ENCODE measurements at regions not wholly inside any gene's neighbourhood (a gene's known extent, or its start where the extent isn't known, plus 50 kb on each side); places are given as distances from the start of the nearest gene placed in this dataset.
"Not testable (repeated sequence)": the region's sequence is repeated elsewhere in the genome, so short reads cannot be mapped to it uniquely, and the experiment has no call there.

GRCh38 chr13:37954597-37954996, 85.0 kb upstream of the TRPC4 start:
- not testable (repeated sequence) for DNase-seq (ENCODE audit: low spot score); H3K4me3 Mint-ChIP-seq; H3K4me1 Mint-ChIP-seq (ENCODE audit: low read depth in 2 of 2); H3K27ac Mint-ChIP-seq; ATAC-seq; H3K36me3 Mint-ChIP-seq; H3K9me3 Mint-ChIP-seq; H3K27me3 Mint-ChIP-seq

DNA sequence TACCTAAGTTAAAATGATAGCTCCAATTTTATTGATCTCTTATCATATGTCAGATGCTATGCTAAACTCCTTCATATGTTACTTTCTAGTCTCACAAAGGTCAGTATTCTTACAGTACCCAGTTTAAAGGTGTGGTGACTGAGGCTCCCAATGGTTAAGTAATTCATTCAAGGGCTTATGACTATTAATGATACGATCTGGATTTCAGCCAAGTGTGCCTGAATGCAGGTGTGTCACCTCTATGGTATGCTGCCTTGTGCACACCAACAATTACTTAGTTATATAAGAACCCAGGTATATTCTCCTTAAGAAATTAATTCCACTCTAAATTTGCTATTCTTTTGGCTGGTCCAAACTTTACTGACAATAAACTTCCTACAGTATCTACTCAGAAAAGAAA, 84.6 kb upstream of the TRPC4 start:
- H3K4me3 Mint-ChIP-seq: no peak overlapping the region
- no peaks in the 10 kb centered on the region for H3K36me3 Mint-ChIP-seq
- no peaks in the 10 kb centered on the region for H3K27me3 Mint-ChIP-seq
- H3K27ac Mint-ChIP-seq: no peak overlapping the region
- H3K4me1 Mint-ChIP-seq (ENCODE audit: low read depth in 2 of 2): no peaks in the 10 kb centered on the region
- DNase-seq (ENCODE audit: low spot score): no peak
- no peak for ATAC-seq
- peaks cover 12% of the 10 kb centered on the region for H3K9me3 Mint-ChIP-seq

- H3K27me3 Mint-ChIP-seq: no peaks in the 10 kb centered on the region
- no peak for DNase-seq (ENCODE audit: low spot score)
- H3K9me3 Mint-ChIP-seq: peaks cover 13% of the 10 kb centered on the region
- no peaks in the 10 kb centered on the region for H3K36me3 Mint-ChIP-seq
- H3K4me3 Mint-ChIP-seq: no peak overlapping the region
- H3K27ac Mint-ChIP-seq: no peak overlapping the region
- no peaks in the 10 kb centered on the region for H3K4me1 Mint-ChIP-seq (ENCODE audit: low read depth in 2 of 2)
- ATAC-seq: no peak
Measured at GRCh38 chr13:37953696-37954095, 84.1 kb upstream of the TRPC4 start.

- DNase-seq (ENCODE audit: low spot score): no peak
- ATAC-seq: no peak
- Mint-ChIP-seq H3K36me3 (no peaks in the 10 kb centered on the region), H3K27ac (no peak overlapping the region), H3K9me3 (peaks cover 11% of the 10 kb centered on the region), H3K4me1 (ENCODE audit: low read depth in 2 of 2) (no peaks in the 10 kb centered on the region), H3K27me3 (no peaks in the 10 kb centered on the region), H3K4me3 (no peak overlapping the region)
Measured at GRCh38 chr13:37950016-37950415, 80.4 kb upstream of the TRPC4 start.

- DNase-seq (ENCODE audit: low spot score) (no peak), ATAC-seq (no peak)
- Mint-ChIP-seq H3K27me3 (no peaks in the 10 kb centered on the region), H3K4me3 (no peak overlapping the region), H3K9me3 (peaks cover 14% of the 10 kb centered on the region), H3K4me1 (ENCODE audit: low read depth in 2 of 2) (no peaks in the 10 kb centered on the region), H3K36me3 (no peaks in the 10 kb centered on the region), H3K27ac (no peak overlapping the region)
Measured at GRCh38 chr13:37947419-37948140, 78.0 kb upstream of the TRPC4 start.

DNA sequence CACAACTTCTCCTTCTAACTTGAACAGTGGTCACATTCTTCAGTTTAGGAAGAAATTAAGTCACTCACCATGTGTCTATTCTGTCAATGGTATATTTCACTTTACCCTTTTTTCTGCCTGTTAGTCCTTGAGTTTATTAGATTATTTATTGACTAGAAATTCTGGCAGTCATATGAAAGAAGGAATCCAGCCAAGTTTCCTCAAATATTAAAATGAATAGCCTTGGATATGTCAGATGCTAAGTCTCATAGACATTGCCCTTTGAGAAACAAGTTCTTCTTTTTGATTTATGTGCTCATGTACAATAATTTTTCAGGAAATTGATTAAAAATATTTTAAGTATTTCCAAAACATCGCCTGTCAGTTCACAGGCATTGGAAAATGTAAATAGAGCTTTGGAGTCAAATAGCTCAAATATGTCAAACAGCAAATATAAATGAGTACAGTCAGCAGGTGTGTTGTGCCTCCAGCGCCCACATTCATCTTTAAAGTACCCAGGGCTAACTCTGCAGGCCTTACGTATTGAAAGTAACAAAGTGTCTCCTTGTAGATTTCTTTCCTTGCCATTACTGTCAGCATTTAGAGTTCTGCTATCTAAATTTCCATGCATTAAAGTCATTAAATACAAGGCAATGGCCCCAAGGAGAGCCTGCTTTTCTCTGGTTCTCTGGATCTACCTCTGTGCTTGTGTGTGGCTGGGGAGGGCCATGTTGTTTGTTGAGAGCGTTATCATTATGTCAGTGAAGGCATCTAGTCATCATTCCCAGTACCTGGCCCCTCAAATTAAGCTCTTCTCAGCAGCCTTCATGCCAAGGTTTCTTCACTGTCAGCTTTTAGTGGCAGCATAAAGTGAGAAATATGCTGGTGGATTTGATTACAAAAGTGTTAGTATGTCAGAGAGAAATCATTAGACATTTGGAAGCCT, 76.3 kb upstream of the TRPC4 start:
- no peaks in the 10 kb centered on the region for H3K27me3 Mint-ChIP-seq
- DNase-seq (ENCODE audit: low spot score): no peak
- no peak for ATAC-seq
- H3K9me3 Mint-ChIP-seq: peaks cover 13% of the 10 kb centered on the region
- H3K4me1 Mint-ChIP-seq (ENCODE audit: low read depth in 2 of 2): no peaks in the 10 kb centered on the region
- no peak overlapping the region for H3K4me3 Mint-ChIP-seq
- H3K36me3 Mint-ChIP-seq: no peaks in the 10 kb centered on the region
- no peak overlapping the region for H3K27ac Mint-ChIP-seq

- ATAC-seq (no peak), DNase-seq (ENCODE audit: low spot score) (no peak)
- no peak overlapping the region for H3K4me3 Mint-ChIP-seq
- peaks cover 15% of the 10 kb centered on the region for H3K9me3 Mint-ChIP-seq
- no peaks in the 10 kb centered on the region for H3K27me3 Mint-ChIP-seq
- H3K4me1 Mint-ChIP-seq (ENCODE audit: low read depth in 2 of 2): no peaks in the 10 kb centered on the region
- H3K36me3 Mint-ChIP-seq: no peaks in the 10 kb centered on the region
- no peak overlapping the region for H3K27ac Mint-ChIP-seq
Measured at GRCh38 chr13:37944869-37945442, 75.4 kb upstream of the TRPC4 start.

- Mint-ChIP-seq H3K4me3 (no peak overlapping the region), H3K4me1 (ENCODE audit: low read depth in 2 of 2) (no peaks in the 10 kb centered on the region), H3K27ac (no peak overlapping the region)
Measured at GRCh38 chr13:37944081-37944868, 74.7 kb upstream of the TRPC4 start.

GRCh38 chr13:37942929-37943328, 73.4 kb upstream of the TRPC4 start:
- no peak overlapping the region for H3K27ac Mint-ChIP-seq
- H3K36me3 Mint-ChIP-seq: no peaks in the 10 kb centered on the region
- H3K4me3 Mint-ChIP-seq: no peak overlapping the region
- no peak for DNase-seq (ENCODE audit: low spot score)
- H3K27me3 Mint-ChIP-seq: no peaks in the 10 kb centered on the region
- no peak for ATAC-seq
- peaks cover 12% of the 10 kb centered on the region for H3K9me3 Mint-ChIP-seq
- H3K4me1 Mint-ChIP-seq (ENCODE audit: low read depth in 2 of 2): no peaks in the 10 kb centered on the region

More at GRCh38 chr13:37944081-37944868, 74.7 kb upstream of the TRPC4 start:
- H3K9me3 Mint-ChIP-seq: peaks cover 13% of the 10 kb centered on the region
- ATAC-seq: no peak
- DNase-seq (ENCODE audit: low spot score): no peak
- no peaks in the 10 kb centered on the region for H3K36me3 Mint-ChIP-seq
- no peaks in the 10 kb centered on the region for H3K27me3 Mint-ChIP-seq

- no peak for DNase-seq (ENCODE audit: low spot score)
- Mint-ChIP-seq H3K4me1 (ENCODE audit: low read depth in 2 of 2) (no peaks in the 10 kb centered on the region), H3K4me3 (no peak overlapping the region), H3K27ac (no peak overlapping the region), H3K36me3 (no peaks in the 10 kb centered on the region), H3K9me3 (peaks cover 17% of the 10 kb centered on the region), H3K27me3 (no peaks in the 10 kb centered on the region)
- ATAC-seq: no peak
Measured at GRCh38 chr13:37934339-37935191, 65.0 kb upstream of the TRPC4 start.

- no peaks in the 10 kb centered on the region for H3K36me3 Mint-ChIP-seq
- H3K27ac Mint-ChIP-seq: no peak overlapping the region
- DNase-seq (ENCODE audit: low spot score) (no peak), ATAC-seq (no peak)
- no peaks in the 10 kb centered on the region for H3K27me3 Mint-ChIP-seq
- H3K4me1 Mint-ChIP-seq (ENCODE audit: low read depth in 2 of 2): no peaks in the 10 kb centered on the region
- peaks cover 6% of the 10 kb centered on the region for H3K9me3 Mint-ChIP-seq
- no peak overlapping the region for H3K4me3 Mint-ChIP-seq
Measured at GRCh38 chr13:37929308-37929707, 59.7 kb upstream of the TRPC4 start.

GRCh38 chr13:37927561-37927960, 58.0 kb upstream of the TRPC4 start:
- H3K4me3 Mint-ChIP-seq: no peak overlapping the region
- peaks cover 5% of the 10 kb centered on the region for H3K9me3 Mint-ChIP-seq
- H3K36me3 Mint-ChIP-seq: no peaks in the 10 kb centered on the region
- DNase-seq (ENCODE audit: low spot score): no peak
- no peak overlapping the region for H3K27ac Mint-ChIP-seq
- H3K27me3 Mint-ChIP-seq: no peaks in the 10 kb centered on the region
- no peaks in the 10 kb centered on the region for H3K4me1 Mint-ChIP-seq (ENCODE audit: low read depth in 2 of 2)
- no peak for ATAC-seq

Measured in natural killer cell treated with Interleukin-12 subunit alpha and Interleukin-12 subunit beta and Interleukin-15 and Interleukin-18, amount 100 ng/mL, for 72 hours (primary cell).